GM12891 (cell line): ENCODE measurements at regions not wholly inside any gene's neighbourhood (a gene's known extent, or its start where the extent isn't known, plus 50 kb on each side); places are given as distances from the start of the nearest gene placed in this dataset.

Experiments used
- PAX5 ChIP-seq: IDR thresholded peaks from 2 replicates; pipeline ENCODE4 v1.6.1; 2011; ENCODE audit warnings: low read length, moderate library complexity, mild to moderate bottlenecking; ENCODE audit not compliant: insufficient read depth, severe bottlenecking
- POLR2A ChIP-seq: IDR thresholded peaks from 2 replicates; pipeline ENCODE4 v1.6.1; 2011; ENCODE audit warnings: low read depth, low read length, control low read depth
- POLR2AphosphoS5 ChIP-seq: IDR thresholded peaks from 2 replicates; pipeline ENCODE4 v1.6.1; 2011; ENCODE audit warnings: low read depth, low read length, control low read depth
- POU2F2 ChIP-seq: IDR thresholded peaks from 2 replicates; pipeline ENCODE4 v1.6.1; 2011; ENCODE audit warnings: low read depth, mild to moderate bottlenecking, control low read depth, low read length, moderate library complexity
- SPI1 ChIP-seq: IDR thresholded peaks from 2 replicates; pipeline ENCODE4 v1.6.1; 2011; ENCODE audit warnings: low read depth, low read length, control low read depth
- TAF1 ChIP-seq: IDR thresholded peaks from 2 replicates; pipeline ENCODE4 v1.6.1; 2011; ENCODE audit warnings: low read depth, low read length, control low read depth

DNA sequence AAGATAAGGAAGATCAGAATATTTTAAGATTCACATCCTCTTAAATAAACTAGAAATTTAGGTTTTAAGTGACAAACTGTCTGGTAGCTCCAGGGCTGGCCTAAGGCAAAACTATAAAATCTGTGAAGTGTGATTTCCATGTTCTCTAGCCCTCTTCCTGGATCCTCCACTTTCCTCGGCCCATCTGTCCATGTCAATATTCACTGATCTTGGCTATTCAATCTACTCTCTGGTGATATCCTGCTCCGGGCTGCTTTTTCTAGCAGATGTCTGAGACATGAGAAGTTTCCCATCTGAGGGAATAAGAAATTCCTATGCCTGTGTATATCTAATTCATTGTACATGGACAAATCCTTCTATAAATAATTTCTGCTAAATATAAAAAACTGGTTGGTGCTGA lies 500.4 kb downstream of the GALC start:
- no peak for TF ChIP-seq POLR2A
- no peak for TF ChIP-seq POLR2AphosphoS5
- no peak for TF ChIP-seq POU2F2
- TF ChIP-seq TAF1: no peak
- no peak for TF ChIP-seq PAX5
- TF ChIP-seq SPI1: no peak
